GM20000 (cell line): ENCODE measurements at regions not wholly inside any gene's neighbourhood (a gene's known extent, or its start where the extent isn't known, plus 50 kb on each side); places are given as distances from the start of the nearest gene placed in this dataset.

Experiments
- DNase-seq: peaks from one replicate; pipeline ENCODE4 v3.0.0; 2012; ENCODE audit warnings: low spot score
- CTCF ChIP-seq: IDR thresholded peaks from 2 replicates; pipeline ENCODE4 v1.5.1; 2012; ENCODE audit warnings: mild to moderate bottlenecking, control low read depth; ENCODE audit errors: extremely low read depth, missing control alignments

DNA sequence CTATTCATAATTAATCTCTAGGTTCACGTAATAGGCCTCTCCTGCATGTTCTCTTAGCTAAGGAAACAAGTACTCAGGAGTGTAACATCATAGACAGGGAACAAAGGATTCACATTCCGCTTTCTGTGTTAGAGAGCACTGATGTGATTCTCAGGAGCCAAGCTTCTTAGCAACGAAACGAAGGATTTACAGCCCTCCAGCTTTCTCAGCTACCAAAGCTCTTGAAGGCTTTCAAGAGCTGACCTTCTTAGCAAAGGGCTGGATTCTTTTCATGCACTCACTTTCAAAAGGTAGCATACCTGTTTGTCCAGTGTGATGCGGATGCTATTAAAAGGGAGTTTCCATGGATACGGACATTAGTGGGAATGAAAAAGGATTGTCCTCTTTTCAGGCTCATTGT, 107.4 kb downstream of the TUSC1 start:
- DNase-seq: no peak
- no peak for TF ChIP-seq CTCF

GRCh38 chr9:25562101-25562500, 116.1 kb downstream of the TUSC1 start:
- no peak for DNase-seq
- TF ChIP-seq CTCF: no peak

DNA sequence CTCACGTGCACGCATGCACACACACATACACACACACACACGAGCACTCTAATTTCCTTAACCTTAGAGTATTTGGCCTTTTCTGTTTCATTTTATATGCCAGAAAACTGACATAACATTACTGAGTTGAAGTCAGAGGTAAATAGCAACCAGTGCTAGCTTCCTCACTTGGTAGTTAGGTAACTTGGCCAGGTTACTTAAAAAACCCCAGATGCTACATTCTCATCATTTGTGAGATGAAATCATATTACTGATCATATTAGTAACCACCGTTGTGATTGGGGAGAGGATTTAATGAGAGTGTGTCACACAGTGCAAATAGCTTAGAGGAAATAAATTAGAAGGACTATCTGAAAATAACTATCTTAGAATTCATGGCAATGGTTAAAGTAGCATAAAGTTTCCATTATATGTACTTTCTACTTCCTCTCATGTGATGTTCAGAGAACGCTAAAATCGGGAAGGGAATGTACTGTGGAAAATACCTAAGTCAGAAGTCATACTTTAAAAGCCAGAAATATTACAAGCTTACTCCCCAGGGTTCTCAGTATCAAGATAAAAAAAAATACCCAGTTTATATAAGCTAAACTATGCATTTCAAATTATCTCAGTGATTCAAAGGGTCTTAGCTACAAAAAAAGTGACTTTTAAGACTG, 120.5 kb downstream of the TUSC1 start:
- no peak for TF ChIP-seq CTCF
- no peak for DNase-seq

- no peak for DNase-seq
- TF ChIP-seq CTCF: no peak
Measured at GRCh38 chr9:25556540-25556939, 121.7 kb downstream of the TUSC1 start.

DNA sequence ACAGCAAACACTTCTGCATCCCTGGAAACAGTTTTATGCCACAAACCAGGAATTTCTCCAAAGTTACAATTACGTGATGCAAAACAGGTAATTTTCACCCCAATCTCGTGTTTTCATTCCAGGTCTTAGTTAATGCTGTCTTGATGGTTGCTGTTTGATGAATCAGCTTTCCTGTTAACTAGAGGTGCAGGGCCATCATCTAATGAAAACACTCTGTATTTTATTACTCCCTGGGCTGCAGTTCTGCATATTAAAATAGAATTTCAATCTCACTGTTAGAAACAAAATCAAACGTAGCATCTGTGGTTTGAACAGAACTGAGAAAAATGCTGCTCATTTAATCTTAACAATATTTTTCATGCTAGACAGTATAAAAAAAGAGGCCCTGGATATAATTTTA, 129.4 kb downstream of the TUSC1 start:
- TF ChIP-seq CTCF: no peak
- no peak for DNase-seq

- no peak for TF ChIP-seq CTCF
- no peak for DNase-seq
Measured at GRCh38 chr9:25543806-25544205, 134.4 kb downstream of the TUSC1 start.

- no peak for DNase-seq
- no peak for TF ChIP-seq CTCF
Measured at GRCh38 chr9:25542319-25542718, 135.9 kb downstream of the TUSC1 start.

- TF ChIP-seq CTCF: no peak
- no peak for DNase-seq
Measured at GRCh38 chr9:25537808-25538207, 140.4 kb downstream of the TUSC1 start.
